22Rv1 (cell line): ENCODE measurements at regions not wholly inside any gene's neighbourhood (a gene's known extent, or its start where the extent isn't known, plus 50 kb on each side); places are given as distances from the start of the nearest gene placed in this dataset.

Source experiments
- CTCF ChIP-seq: fragments of 450-650 bp; IDR thresholded peaks from 2 replicates; pipeline ENCODE4 v1.5.1; 2017; ENCODE audit warnings: mild to moderate bottlenecking
- ZFX ChIP-seq: fragments of 450-650 bp; IDR thresholded peaks from 2 replicates; pipeline ENCODE4 v1.6.1; 2017; ENCODE audit warnings: antibody characterized with exemption, borderline replicate concordance

GRCh38 chr9:7236186-7236585 lies 478.4 kb downstream of the KDM4C start:
- TF ChIP-seq CTCF (no peak), ZFX (no peak)
